ENCODE measurements at regions not wholly inside any gene's neighbourhood (a gene's known extent, or its start where the extent isn't known, plus 50 kb on each side); places are given as distances from the start of the nearest gene placed in this dataset.

- H3K9me3 ChIP-seq (replicated peaks; ENCODE audit: control insufficient read depth, insufficient read depth, low read depth, low read length) = no peaks in the 10 kb centered on the region
- no peak overlapping the region for H3K4me2 ChIP-seq (ENCODE audit: insufficient read depth, low read length)
- WGBS (ENCODE audit: insufficient coverage, low coverage, missing lambda C conversion rate) = 4% methylated on average over 3 of the region's 3 CpGs
- intact Hi-C loops (cut with micrococcal nuclease) (no loop called here), in situ Hi-C loops (cut with MboI) (no loop called here)
- no peaks in the 10 kb centered on the region for H3K36me3 ChIP-seq (ENCODE audit: control insufficient read depth, insufficient read depth, low read length)
- POLR2A ChIA-PET = no interaction called here
- no peak overlapping the region for H3K9ac ChIP-seq (ENCODE audit: insufficient read depth in 1 of 2, low read depth in 2 of 2, low read length in 2 of 2)
- H4K20me1 ChIP-seq (replicated peaks; ENCODE audit: control insufficient read depth, insufficient read depth, low read length) = no peaks in the 10 kb centered on the region
- H3K4me1 ChIP-seq (replicated peaks in 1 of 2; ENCODE audit: control insufficient read depth in 2 of 2, insufficient read depth in 2 of 2, low read length in 2 of 2) = no peaks in the 10 kb centered on the region
- H3K79me2 ChIP-seq (ENCODE audit: control insufficient read depth, insufficient read depth, low read length) = no peaks in the 10 kb centered on the region
- no peak overlapping the region for H2AFZ ChIP-seq (ENCODE audit: low read depth, low read length)
- CTCF ChIA-PET (ENCODE audit: low intra/inter-chr PET ratio) = no interaction called here
- TF ChIP-seq HNRNPUL1 (IDR thresholded peaks at IDR 0.05; ENCODE audit: low read length) (no peak), MEF2D (tag; conservative IDR thresholded peaks at IDR 0.05; ENCODE audit: low read depth) (no peak)
- no peak overlapping the region for H3K27ac ChIP-seq (ENCODE audit: extremely low read depth, low read depth, low read length)
- no peaks in the 10 kb centered on the region for H3K27me3 ChIP-seq (ENCODE audit: control insufficient read depth in 2 of 2, insufficient read depth in 2 of 2, low read length in 2 of 2)
- DNase-seq (ENCODE audit: extremely low read depth in 1 of 4, low spot score in 3 of 4) (no peak), ATAC-seq (no peak), FAIRE-seq (no peak)
- H3K9me1 ChIP-seq (ENCODE audit: control insufficient read depth, insufficient read depth, low read length) = no peaks in the 10 kb centered on the region
- no peak overlapping the region for H3K4me3 ChIP-seq
- no TSS peak for BruUV-seq (replicated peaks)
These were observed 360.9 kb upstream of the NAV3 start for GRCh38 chr12:77469578-77470333.

GRCh38 chr12:77442633-77443032, 377.3 kb upstream of the E2F7 start:
- BruUV-seq (replicated peaks) = no TSS peak
- FAIRE-seq (no peak), ATAC-seq (no peak), DNase-seq (ENCODE audit: extremely low read depth in 1 of 4, low spot score in 3 of 4) (no peak)
- Histone ChIP-seq H3K27me3 (ENCODE audit: control insufficient read depth in 2 of 2, insufficient read depth in 2 of 2, low read length in 2 of 2) (no peaks in the 10 kb centered on the region), H3K36me3 (ENCODE audit: control insufficient read depth, insufficient read depth, low read length) (no peaks in the 10 kb centered on the region), H3K9me1 (ENCODE audit: control insufficient read depth, insufficient read depth, low read length) (no peaks in the 10 kb centered on the region), H3K27ac (ENCODE audit: extremely low read depth, low read depth, low read length) (no peak overlapping the region), H3K79me2 (ENCODE audit: control insufficient read depth, insufficient read depth, low read length) (no peaks in the 10 kb centered on the region), H3K4me1 (replicated peaks in 1 of 2; ENCODE audit: control insufficient read depth in 2 of 2, insufficient read depth in 2 of 2, low read length in 2 of 2) (no peaks in the 10 kb centered on the region), H3K4me2 (ENCODE audit: insufficient read depth, low read length) (no peak overlapping the region), H3K9ac (ENCODE audit: insufficient read depth in 1 of 2, low read depth in 2 of 2, low read length in 2 of 2) (no peak overlapping the region), H2AFZ (ENCODE audit: low read depth, low read length) (no peak overlapping the region), H3K4me3 (no peak overlapping the region), H4K20me1 (replicated peaks; ENCODE audit: control insufficient read depth, insufficient read depth, low read length) (no peaks in the 10 kb centered on the region), H3K9me3 (replicated peaks; ENCODE audit: control insufficient read depth, insufficient read depth, low read depth, low read length) (no peaks in the 10 kb centered on the region)
- intact Hi-C loops (cut with micrococcal nuclease) = no loop called here
- in situ Hi-C loops (cut with MboI) = no loop called here
- POLR2A ChIA-PET = no interaction called here
- CTCF ChIA-PET (ENCODE audit: low intra/inter-chr PET ratio) = no interaction called here
- no peak for TF ChIP-seq EHMT2 (IDR thresholded peaks at IDR 0.05)
- TF ChIP-seq KLF10 (CRISPR knock-in tag; IDR thresholded peaks at IDR 0.05) = no peak
- TF ChIP-seq ATF1 (CRISPR knock-in tag; IDR thresholded peaks at IDR 0.05) = no peak
- TF ChIP-seq ATF1 (tag; IDR thresholded peaks at IDR 0.05) = no peak
- TF ChIP-seq ZNF224 (CRISPR knock-in tag; IDR thresholded peaks at IDR 0.05) = no peak
- no peak for TF ChIP-seq FOXA1 (IDR thresholded peaks at IDR 0.05; ENCODE audit: borderline replicate concordance)
- TF ChIP-seq, protein P1, sequence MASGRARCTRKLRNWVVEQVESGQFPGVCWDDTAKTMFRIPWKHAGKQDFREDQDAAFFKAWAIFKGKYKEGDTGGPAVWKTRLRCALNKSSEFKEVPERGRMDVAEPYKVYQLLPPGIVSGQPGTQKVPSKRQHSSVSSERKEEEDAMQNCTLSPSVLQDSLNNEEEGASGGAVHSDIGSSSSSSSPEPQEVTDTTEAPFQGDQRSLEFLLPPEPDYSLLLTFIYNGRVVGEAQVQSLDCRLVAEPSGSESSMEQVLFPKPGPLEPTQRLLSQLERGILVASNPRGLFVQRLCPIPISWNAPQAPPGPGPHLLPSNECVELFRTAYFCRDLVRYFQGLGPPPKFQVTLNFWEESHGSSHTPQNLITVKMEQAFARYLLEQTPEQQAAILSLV (tag; IDR thresholded peaks at IDR 0.05) = no peak
- no peak for TF ChIP-seq PRPF4 (IDR thresholded peaks at IDR 0.05; ENCODE audit: insufficient read depth, low read depth, low read length, poor library complexity, severe bottlenecking)
- TF ChIP-seq ZNF282 (CRISPR knock-in tag; IDR thresholded peaks at IDR 0.05) = no peak
- no peak for TF ChIP-seq TAF1 (IDR thresholded peaks at IDR 0.05; ENCODE audit: control insufficient read depth, extremely low read depth, insufficient read depth, low read length, severe bottlenecking)
- no peak for TF ChIP-seq POLR2H (tag; IDR thresholded peaks at IDR 0.05; ENCODE audit: low read depth)
- no peak for TF ChIP-seq SMARCA5 (IDR thresholded peaks at IDR 0.05)
- no peak for TF ChIP-seq RBBP5 (IDR thresholded peaks at IDR 0.05; ENCODE audit: borderline replicate concordance, insufficient read depth, low read length, poor library complexity, severe bottlenecking)
- TF ChIP-seq, protein P2, sequence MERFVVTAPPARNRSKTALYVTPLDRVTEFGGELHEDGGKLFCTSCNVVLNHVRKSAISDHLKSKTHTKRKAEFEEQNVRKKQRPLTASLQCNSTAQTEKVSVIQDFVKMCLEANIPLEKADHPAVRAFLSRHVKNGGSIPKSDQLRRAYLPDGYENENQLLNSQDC (CRISPR knock-in tag; IDR thresholded peaks at IDR 0.05) = no peak
- no peak for TF ChIP-seq POLR3A (IDR thresholded peaks at IDR 0.05; ENCODE audit: borderline replicate concordance, extremely low read depth, insufficient read depth, insufficient read length)
- TF ChIP-seq GATA2 (CRISPR knock-in tag; IDR thresholded peaks at IDR 0.05) = no peak
